A673 (cell line): ENCODE measurements at regions not wholly inside any gene's neighbourhood (a gene's known extent, or its start where the extent isn't known, plus 50 kb on each side); places are given as distances from the start of the nearest gene placed in this dataset.

Source experiments
- BruUV-seq: library from RNA; stranded (reverse); fragments of 400-500 nt; replicated peaks from 2 replicates; lab custom pipeline; 2021; lab: Mats Ljungman, UMichigan
- CTCF ChIA-PET: fragments of 300-600 bp; sonication (Branson Sonifier 250); formaldehyde crosslinking; loops from one replicate; lab custom pipeline; 2022; ENCODE audit warnings: antibody characterized with exemption; lab: Charles Lee
- POLR2A ChIA-PET: fragments of 300-600 bp; sonication (Branson Sonifier 250); formaldehyde crosslinking; loops from one replicate; lab custom pipeline; 2022; ENCODE audit warnings: antibody characterized with exemption; ENCODE audit not compliant: low non-redundant PET; lab: Charles Lee
- DNase-seq: peaks from one replicate; pipeline ENCODE4 v3.0.0-alpha.2; 2015; ENCODE audit warnings: low spot score
- H3K27ac ChIP-seq: fragments of 200-600 bp; sonication (generic); 2 replicates; pipeline ENCODE4 v1.5.1; 2016; ENCODE audit warnings: mixed run types, low read depth, mild to moderate bottlenecking, mixed read lengths, antibody characterized with exemption, low read length; ENCODE audit not compliant: poor library complexity, severe bottlenecking
- H3K27me3 ChIP-seq: fragments of 200-600 bp; sonication (generic); replicated peaks from 2 replicates; pipeline ENCODE4 v1.6.1; 2017; ENCODE audit warnings: mixed run types, low read depth, mild to moderate bottlenecking, mixed read lengths, antibody characterized with exemption, low read length; ENCODE audit not compliant: insufficient read depth, poor library complexity
- H3K36me3 ChIP-seq: fragments of 200-600 bp; sonication (generic); 2 replicates; pipeline ENCODE4 v1.6.1; 2016; ENCODE audit warnings: mixed run types, mild to moderate bottlenecking, mixed read lengths, antibody characterized with exemption, low read length; ENCODE audit not compliant: insufficient read depth, poor library complexity, severe bottlenecking
- H3K4me1 ChIP-seq: fragments of 200-600 bp; sonication (generic); 2 replicates; pipeline ENCODE4 v1.6.1; 2017; ENCODE audit warnings: mixed run types, mild to moderate bottlenecking, mixed read lengths, antibody characterized with exemption, low read length; ENCODE audit not compliant: insufficient read depth, poor library complexity, severe bottlenecking
- H3K4me3 ChIP-seq: fragments of 200-600 bp; sonication (generic); 2 replicates; pipeline ENCODE4 v1.5.1; 2016; ENCODE audit warnings: low read depth, mixed run types, mild to moderate bottlenecking, mixed read lengths, low read length; ENCODE audit not compliant: poor library complexity, severe bottlenecking
- H3K9me3 ChIP-seq: fragments of 200-600 bp; sonication (generic); 2 replicates; pipeline ENCODE4 v1.6.1; 2016; ENCODE audit warnings: mixed run types, low read depth, mild to moderate bottlenecking, mixed read lengths, antibody characterized with exemption, low read length; ENCODE audit not compliant: poor library complexity, severe bottlenecking
- EZH2 ChIP-seq: fragments of 200-600 bp; sonication (generic); IDR thresholded peaks from 2 replicates; pipeline ENCODE4 v1.6.1; 2017; ENCODE audit warnings: borderline replicate concordance, low read depth, mild to moderate bottlenecking, mixed read lengths, antibody characterized with exemption, low read length; ENCODE audit not compliant: poor library complexity, severe bottlenecking
- intact Hi-C: fragments of 100-400 bp; cut with micrococcal nuclease; formaldehyde crosslinking; loops from one replicate; pipeline ENCODE4 v1.10.0; 2022; ENCODE audit not compliant: unreplicated experiment
- TF ChIP-seq, protein P1 (sequence below): fragments of 300-800, 200-600 bp; sonication (generic); conservative IDR thresholded peaks from 2 replicates; pipeline ENCODE4 v1.5.1; 2017; ENCODE audit warnings: low read depth, mild to moderate bottlenecking, antibody characterized with exemption, low read length, moderate library complexity, mixed read lengths

DNA sequence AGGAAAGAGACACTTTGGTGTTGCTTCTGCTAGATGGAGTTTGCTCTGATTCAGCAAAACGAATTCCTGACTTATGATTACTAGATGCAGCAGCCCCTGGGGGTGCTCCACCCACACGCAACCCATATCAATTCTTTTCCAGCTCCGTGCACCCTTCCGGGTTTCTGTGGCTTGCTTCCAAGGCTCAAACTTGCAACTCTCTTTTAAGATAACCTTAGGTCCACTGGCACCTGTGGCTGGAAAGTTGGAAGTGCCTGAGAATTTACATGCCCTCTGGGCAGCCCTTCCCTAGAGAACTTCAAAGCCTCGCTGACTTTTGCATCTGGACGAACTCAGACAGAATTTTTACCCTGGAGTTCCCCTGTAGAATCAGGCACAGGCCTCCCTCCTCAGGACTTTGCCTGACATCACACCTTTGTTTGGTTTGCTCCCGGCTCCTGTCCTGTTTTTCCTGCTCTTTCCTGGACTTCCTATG, 224.9 kb downstream of the SNX18 start:
- H3K27ac ChIP-seq = no peak overlapping the region
- H3K4me3 ChIP-seq = no peak overlapping the region
- H3K4me1 ChIP-seq = peaks cover 33% of the 10 kb centered on the region
- no peaks in the 10 kb centered on the region for H3K27me3 ChIP-seq
- ChIA-PET POLR2A (interaction anchor here (0.6 kb wide), 1 partner anchor 154 kb away, joined by 4 read pairs; no protein-coding TSS in a partner anchor), CTCF (no interaction called here)
- TF ChIP-seq EZH2 = no peak
- TF ChIP-seq, protein P1, sequence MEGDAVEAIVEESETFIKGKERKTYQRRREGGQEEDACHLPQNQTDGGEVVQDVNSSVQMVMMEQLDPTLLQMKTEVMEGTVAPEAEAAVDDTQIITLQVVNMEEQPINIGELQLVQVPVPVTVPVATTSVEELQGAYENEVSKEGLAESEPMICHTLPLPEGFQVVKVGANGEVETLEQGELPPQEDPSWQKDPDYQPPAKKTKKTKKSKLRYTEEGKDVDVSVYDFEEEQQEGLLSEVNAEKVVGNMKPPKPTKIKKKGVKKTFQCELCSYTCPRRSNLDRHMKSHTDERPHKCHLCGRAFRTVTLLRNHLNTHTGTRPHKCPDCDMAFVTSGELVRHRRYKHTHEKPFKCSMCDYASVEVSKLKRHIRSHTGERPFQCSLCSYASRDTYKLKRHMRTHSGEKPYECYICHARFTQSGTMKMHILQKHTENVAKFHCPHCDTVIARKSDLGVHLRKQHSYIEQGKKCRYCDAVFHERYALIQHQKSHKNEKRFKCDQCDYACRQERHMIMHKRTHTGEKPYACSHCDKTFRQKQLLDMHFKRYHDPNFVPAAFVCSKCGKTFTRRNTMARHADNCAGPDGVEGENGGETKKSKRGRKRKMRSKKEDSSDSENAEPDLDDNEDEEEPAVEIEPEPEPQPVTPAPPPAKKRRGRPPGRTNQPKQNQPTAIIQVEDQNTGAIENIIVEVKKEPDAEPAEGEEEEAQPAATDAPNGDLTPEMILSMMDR = no peak
- H3K9me3 ChIP-seq = no peaks in the 10 kb centered on the region
- no peaks in the 10 kb centered on the region for H3K36me3 ChIP-seq
- no TSS peak for BruUV-seq
- DNase-seq = no peak
- intact Hi-C loops = no loop called here

DNA sequence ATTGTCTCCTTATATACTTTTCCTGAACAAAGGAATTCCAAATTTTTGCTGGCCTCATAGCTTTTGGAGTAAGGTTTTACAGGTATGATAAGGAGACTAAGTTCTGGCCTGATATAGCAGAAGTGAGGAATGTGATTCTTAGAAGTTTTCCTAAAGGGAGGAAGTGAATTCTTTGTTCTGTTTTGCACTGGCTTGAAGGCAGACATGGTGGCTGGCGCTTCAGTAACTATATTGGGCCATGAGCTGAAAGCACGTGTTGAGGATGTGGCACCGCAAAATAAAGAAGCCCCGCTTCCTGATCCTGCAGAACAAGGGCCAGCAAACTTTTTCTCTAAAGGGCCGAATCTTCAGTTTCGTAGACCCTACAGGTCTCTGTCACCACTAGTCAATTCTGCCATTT, 224.2 kb downstream of the SNX18 start:
- no peak overlapping the region for H3K4me3 ChIP-seq

DNA sequence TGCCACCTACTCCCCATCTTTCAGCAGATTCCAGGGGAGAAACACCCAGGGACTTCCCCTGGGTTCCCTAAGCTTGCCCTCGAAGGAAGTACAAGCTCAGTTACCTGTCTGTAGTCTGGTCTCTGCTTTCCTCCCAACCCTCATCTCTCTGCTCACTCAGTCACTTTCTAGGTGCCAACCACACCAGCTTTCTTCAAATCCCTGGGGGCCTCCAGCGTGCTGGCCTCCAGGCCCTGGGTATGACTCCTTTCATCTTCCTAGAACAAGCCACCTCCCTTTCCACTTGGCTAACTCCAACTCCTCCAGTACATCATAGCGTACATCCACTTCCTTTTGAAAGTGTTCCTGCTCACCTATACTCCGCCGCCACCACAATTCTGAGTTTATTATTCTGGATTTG, 222.6 kb downstream of the SNX18 start:
- no peak overlapping the region for H3K27ac ChIP-seq
- H3K27me3 ChIP-seq = no peaks in the 10 kb centered on the region
- no peaks in the 10 kb centered on the region for H3K36me3 ChIP-seq
- DNase-seq = no peak
- TF ChIP-seq, protein P1 = no peak
- TF ChIP-seq EZH2 = no peak
- intact Hi-C loops = no loop called here
- H3K4me1 ChIP-seq = peaks cover 40% of the 10 kb centered on the region
- no TSS peak for BruUV-seq
- no peak overlapping the region for H3K4me3 ChIP-seq
- no peaks in the 10 kb centered on the region for H3K9me3 ChIP-seq
- ChIA-PET POLR2A (no interaction called here), CTCF (no interaction called here)

More for the DNA sequence above, 224.2 kb downstream of the SNX18 start:
- BruUV-seq = no TSS peak
- Histone ChIP-seq H3K4me1 (peaks cover 33% of the 10 kb centered on the region), H3K9me3 (no peaks in the 10 kb centered on the region), H3K36me3 (no peaks in the 10 kb centered on the region), H3K27me3 (no peaks in the 10 kb centered on the region), H3K27ac (no peak overlapping the region)
- intact Hi-C loops = no loop called here
- POLR2A ChIA-PET = no interaction called here
- DNase-seq = no peak
- no peak for TF ChIP-seq EZH2
- TF ChIP-seq, protein P1 = no peak
- CTCF ChIA-PET = no interaction called here
